PC-3 (cell line): ENCODE measurements at regions not wholly inside any gene's neighbourhood (a gene's known extent, or its start where the extent isn't known, plus 50 kb on each side); places are given as distances from the start of the nearest gene placed in this dataset.

Source experiments
- EZH2 ChIP-seq: fragments of 300-600 bp; sonication (generic); IDR thresholded peaks from one replicate; pipeline ENCODE4 v1.6.1; 2017; ENCODE audit warnings: antibody characterized with exemption, mild to moderate bottlenecking, low read length; ENCODE audit not compliant: unreplicated experiment
- TF ChIP-seq, protein P1 (sequence below): fragments of 300-600 bp; sonication (generic); conservative IDR thresholded peaks from 2 replicates; pipeline ENCODE4 v1.5.1; 2017; ENCODE audit warnings: antibody characterized with exemption, low read depth, mild to moderate bottlenecking, low read length

DNA sequence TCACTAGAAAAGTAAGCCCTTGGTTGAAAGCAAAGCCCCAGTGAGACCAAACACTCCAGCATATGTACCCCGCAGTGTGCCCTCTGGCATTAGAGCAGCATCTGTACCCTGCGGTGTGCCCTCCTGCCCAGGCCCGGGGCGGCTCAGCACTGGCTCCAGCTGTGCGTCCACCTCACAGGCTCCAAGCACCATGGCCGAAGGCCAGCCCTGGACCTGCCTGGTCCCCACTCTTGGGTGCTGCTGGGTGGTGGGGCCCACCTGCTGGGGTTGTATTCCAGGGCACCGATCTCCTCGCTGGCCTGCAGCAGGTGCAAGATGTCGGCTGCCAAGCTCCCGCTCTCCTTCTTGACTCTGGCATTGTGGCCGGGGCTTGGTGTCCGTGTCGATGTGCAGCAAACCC is 230.2 kb downstream of the TUBA3C start:
- TF ChIP-seq, protein P1, sequence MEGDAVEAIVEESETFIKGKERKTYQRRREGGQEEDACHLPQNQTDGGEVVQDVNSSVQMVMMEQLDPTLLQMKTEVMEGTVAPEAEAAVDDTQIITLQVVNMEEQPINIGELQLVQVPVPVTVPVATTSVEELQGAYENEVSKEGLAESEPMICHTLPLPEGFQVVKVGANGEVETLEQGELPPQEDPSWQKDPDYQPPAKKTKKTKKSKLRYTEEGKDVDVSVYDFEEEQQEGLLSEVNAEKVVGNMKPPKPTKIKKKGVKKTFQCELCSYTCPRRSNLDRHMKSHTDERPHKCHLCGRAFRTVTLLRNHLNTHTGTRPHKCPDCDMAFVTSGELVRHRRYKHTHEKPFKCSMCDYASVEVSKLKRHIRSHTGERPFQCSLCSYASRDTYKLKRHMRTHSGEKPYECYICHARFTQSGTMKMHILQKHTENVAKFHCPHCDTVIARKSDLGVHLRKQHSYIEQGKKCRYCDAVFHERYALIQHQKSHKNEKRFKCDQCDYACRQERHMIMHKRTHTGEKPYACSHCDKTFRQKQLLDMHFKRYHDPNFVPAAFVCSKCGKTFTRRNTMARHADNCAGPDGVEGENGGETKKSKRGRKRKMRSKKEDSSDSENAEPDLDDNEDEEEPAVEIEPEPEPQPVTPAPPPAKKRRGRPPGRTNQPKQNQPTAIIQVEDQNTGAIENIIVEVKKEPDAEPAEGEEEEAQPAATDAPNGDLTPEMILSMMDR = no peak
- TF ChIP-seq EZH2 = no peak
